NCI-H2171 treated with DMSO at 0.1 percent for 48 hours (cell line): ENCODE measurements at regions not wholly inside any gene's neighbourhood (a gene's known extent, or its start where the extent isn't known, plus 50 kb on each side); places are given as distances from the start of the nearest gene placed in this dataset.
"Not testable (repeated sequence)": the region's sequence is repeated elsewhere in the genome, so short reads cannot be mapped to it uniquely, and the experiment has no call there.

Experiments used
- DNase-seq: peaks from one replicate; lab custom pipeline; 2025; lab: John Stamatoyannopoulos, UW

- DNase-seq: no peak
These were observed 440.4 kb downstream of the HINT1 start for GRCh38 chr5:130724658-130725057.

- peak; percentile 15 for DNase-seq
These were observed 444.7 kb downstream of the HINT1 start for GRCh38 chr5:130720355-130720754.

GRCh38 chr5:130715541-130715940, 449.5 kb downstream of the HINT1 start:
- no peak for DNase-seq

- DNase-seq: no peak
These were observed 450.9 kb downstream of the HINT1 start for GRCh38 chr5:130714200-130714599.

- no peak for DNase-seq
These were observed 452.7 kb downstream of the HINT1 start for GRCh38 chr5:130712324-130712723.

- DNase-seq: no peak
These were observed 454.5 kb downstream of the HINT1 start for GRCh38 chr5:130710596-130710995.

GRCh38 chr5:130708754-130709153, 456.3 kb downstream of the HINT1 start:
- DNase-seq: no peak

- no peak for DNase-seq
These were observed 458.4 kb downstream of the HINT1 start for GRCh38 chr5:130706696-130707095.

- DNase-seq: no peak
These were observed 459.7 kb downstream of the HINT1 start for GRCh38 chr5:130705368-130705767.

GRCh38 chr5:130693509-130693908, 471.5 kb downstream of the HINT1 start:
- no peak for DNase-seq

- DNase-seq: peak; percentile 2
These were observed 472.3 kb downstream of the HINT1 start for GRCh38 chr5:130692770-130693169.

- no peak for DNase-seq
These were observed 475.2 kb downstream of the HINT1 start for GRCh38 chr5:130689831-130690230.

GRCh38 chr5:130687085-130687733, 477.8 kb downstream of the HINT1 start:
- DNase-seq: no peak

- no peak for DNase-seq
These were observed 486.4 kb downstream of the HINT1 start for GRCh38 chr5:130678637-130679036.

GRCh38 chr5:130666462-130666861, 498.6 kb downstream of the HINT1 start:
- no peak for DNase-seq

- DNase-seq: no peak
These were observed 512.9 kb downstream of the HINT1 start for GRCh38 chr5:130652176-130652575.

- DNase-seq: no peak
These were observed 513.6 kb downstream of the HINT1 start for GRCh38 chr5:130651440-130651839.

GRCh38 chr5:130643321-130643720, 521.7 kb downstream of the HINT1 start:
- no peak for DNase-seq

GRCh38 chr5:130642461-130642860, 522.6 kb downstream of the HINT1 start:
- no peak for DNase-seq

- DNase-seq: no peak
These were observed 537.9 kb downstream of the HINT1 start for GRCh38 chr5:130627145-130627544.

GRCh38 chr5:130624805-130625204, 540.3 kb downstream of the HINT1 start:
- DNase-seq: no peak

- no peak for DNase-seq
These were observed 548.9 kb downstream of the HINT1 start for GRCh38 chr5:130616161-130616560.

GRCh38 chr5:130605234-130605633, 559.8 kb downstream of the HINT1 start:
- DNase-seq: peak; percentile 26

GRCh38 chr5:130596647-130597046, 568.4 kb downstream of the HINT1 start:
- not testable (repeated sequence) for DNase-seq
